ENCODE measurements at regions not wholly inside any gene's neighbourhood (a gene's known extent, or its start where the extent isn't known, plus 50 kb on each side); places are given as distances from the start of the nearest gene placed in this dataset.

DNA sequence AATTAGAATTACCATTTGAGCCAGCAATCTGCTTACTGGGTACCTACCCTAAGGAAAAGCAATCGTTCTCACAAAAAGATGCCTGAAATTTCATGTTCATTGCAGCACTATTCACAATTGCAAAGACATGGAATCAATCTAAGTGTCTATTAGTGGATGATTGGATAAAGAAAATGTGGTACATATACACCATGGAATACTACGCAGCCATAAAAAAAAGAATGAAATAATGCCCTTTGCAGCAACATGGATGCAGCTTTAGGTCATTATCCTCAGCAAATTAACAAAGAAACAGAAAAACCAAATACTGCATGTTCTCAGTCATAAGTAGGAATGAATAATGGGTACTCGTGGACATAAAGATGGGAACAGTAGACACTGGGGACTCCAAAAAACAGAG is 89.8 kb upstream of the MAP1LC3B2 start:
- Mint-ChIP-seq H3K4me1 (peaks cover 3% of the 10 kb centered on the region), H3K27me3 (no peaks in the 10 kb centered on the region), H3K27ac (no peak overlapping the region), H3K4me3 (no peak overlapping the region), H3K36me3 (ENCODE audit: low read depth) (no peaks in the 10 kb centered on the region), H3K9me3 (peaks cover 7% of the 10 kb centered on the region)
- POLR2A ChIA-PET = no interaction called here
- DNase-seq (no peak), ATAC-seq (ENCODE audit: low read depth) (no peak)
- TF ChIP-seq, protein P1, sequence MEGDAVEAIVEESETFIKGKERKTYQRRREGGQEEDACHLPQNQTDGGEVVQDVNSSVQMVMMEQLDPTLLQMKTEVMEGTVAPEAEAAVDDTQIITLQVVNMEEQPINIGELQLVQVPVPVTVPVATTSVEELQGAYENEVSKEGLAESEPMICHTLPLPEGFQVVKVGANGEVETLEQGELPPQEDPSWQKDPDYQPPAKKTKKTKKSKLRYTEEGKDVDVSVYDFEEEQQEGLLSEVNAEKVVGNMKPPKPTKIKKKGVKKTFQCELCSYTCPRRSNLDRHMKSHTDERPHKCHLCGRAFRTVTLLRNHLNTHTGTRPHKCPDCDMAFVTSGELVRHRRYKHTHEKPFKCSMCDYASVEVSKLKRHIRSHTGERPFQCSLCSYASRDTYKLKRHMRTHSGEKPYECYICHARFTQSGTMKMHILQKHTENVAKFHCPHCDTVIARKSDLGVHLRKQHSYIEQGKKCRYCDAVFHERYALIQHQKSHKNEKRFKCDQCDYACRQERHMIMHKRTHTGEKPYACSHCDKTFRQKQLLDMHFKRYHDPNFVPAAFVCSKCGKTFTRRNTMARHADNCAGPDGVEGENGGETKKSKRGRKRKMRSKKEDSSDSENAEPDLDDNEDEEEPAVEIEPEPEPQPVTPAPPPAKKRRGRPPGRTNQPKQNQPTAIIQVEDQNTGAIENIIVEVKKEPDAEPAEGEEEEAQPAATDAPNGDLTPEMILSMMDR (IDR thresholded peaks at IDR 0.05) = no peak
- intact Hi-C loops (cut with micrococcal nuclease) = no loop called here
- CTCF ChIA-PET = no interaction called here

DNA sequence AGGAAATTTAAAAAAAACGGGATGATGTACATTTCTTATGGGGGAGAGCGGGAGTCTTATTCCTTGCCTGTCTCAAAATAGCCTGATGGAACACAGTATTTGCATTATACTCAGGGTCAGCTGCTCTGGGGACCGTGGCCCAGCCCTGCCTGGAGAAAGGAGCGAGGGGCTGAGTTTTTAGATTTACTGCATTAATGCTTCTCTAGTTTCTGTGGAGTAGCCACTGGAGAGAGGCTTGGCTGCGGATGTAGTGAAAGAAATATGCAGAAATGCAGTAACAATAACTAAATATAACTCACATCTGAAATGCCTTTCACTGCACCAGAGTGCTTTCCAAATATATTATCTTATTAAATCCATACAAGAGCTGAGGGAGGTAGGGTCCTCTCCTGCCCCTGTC is 87.6 kb upstream of the MAP1LC3B2 start:
- POLR2A ChIA-PET = no interaction called here
- H3K9me3 Mint-ChIP-seq = peaks cover 13% of the 10 kb centered on the region
- intact Hi-C loops (cut with micrococcal nuclease) = no loop called here
- no peaks in the 10 kb centered on the region for H3K27me3 Mint-ChIP-seq
- CTCF ChIA-PET = no interaction called here
- H3K4me1 Mint-ChIP-seq = peaks cover 4% of the 10 kb centered on the region
- H3K27ac Mint-ChIP-seq = no peak overlapping the region
- H3K36me3 Mint-ChIP-seq (ENCODE audit: low read depth) = no peaks in the 10 kb centered on the region
- H3K4me3 Mint-ChIP-seq = no peak overlapping the region
- no peak for DNase-seq
- TF ChIP-seq, protein P1 (IDR thresholded peaks at IDR 0.05) = no peak
- ATAC-seq (ENCODE audit: low read depth) = no peak

DNA sequence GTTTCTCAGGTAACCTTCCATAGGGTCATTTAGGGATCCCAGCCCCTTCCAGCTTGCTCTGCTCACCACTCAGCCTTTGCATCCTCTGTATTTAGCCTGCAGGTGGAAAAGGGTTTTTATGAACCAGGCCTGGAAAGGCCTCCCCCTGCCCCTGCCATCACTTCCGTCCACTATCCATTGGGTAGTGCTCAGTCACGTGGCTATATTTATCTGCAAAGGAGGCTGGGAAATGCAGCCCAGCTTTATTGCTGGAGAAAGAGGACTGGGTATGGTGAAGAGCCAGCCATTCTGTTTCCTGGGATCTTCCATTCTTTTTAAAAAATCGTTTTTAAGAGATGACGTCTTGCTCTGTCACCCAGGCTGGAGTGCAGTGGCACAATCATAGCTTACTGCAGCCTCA is 87.0 kb upstream of the MAP1LC3B2 start:
- CTCF ChIA-PET = no interaction called here
- H3K4me1 Mint-ChIP-seq = peaks cover 4% of the 10 kb centered on the region
- DNase-seq (no peak), ATAC-seq (ENCODE audit: low read depth) (no peak)
- H3K27me3 Mint-ChIP-seq = no peaks in the 10 kb centered on the region
- TF ChIP-seq, protein P1 (IDR thresholded peaks at IDR 0.05) = no peak
- POLR2A ChIA-PET = no interaction called here
- H3K27ac Mint-ChIP-seq = no peak overlapping the region
- no peak overlapping the region for H3K4me3 Mint-ChIP-seq
- H3K9me3 Mint-ChIP-seq = peaks cover 16% of the 10 kb centered on the region
- intact Hi-C loops (cut with micrococcal nuclease) = no loop called here
- H3K36me3 Mint-ChIP-seq (ENCODE audit: low read depth) = peaks cover 2% of the 10 kb centered on the region

DNA sequence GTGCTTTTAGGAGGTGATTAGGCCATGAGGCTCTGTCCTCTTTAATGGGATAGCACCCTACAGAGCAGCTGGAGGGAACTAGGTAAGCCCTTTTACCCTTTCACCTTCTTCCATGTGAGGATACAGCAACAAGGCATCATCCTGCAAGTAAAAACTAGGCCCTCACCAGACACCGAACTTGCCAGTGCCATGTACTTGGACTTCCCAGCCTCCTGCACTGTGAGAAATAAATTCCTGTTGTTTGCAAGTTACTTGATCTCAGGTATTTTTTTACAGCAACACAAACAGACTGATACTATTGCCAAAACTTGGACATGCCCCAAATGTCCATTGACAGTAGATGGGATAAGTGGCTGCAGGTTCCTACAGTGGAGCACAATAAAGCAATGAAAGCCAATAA is 85.8 kb upstream of the MAP1LC3B2 start:
- no peaks in the 10 kb centered on the region for H3K27me3 Mint-ChIP-seq
- DNase-seq = no peak
- H3K9me3 Mint-ChIP-seq = peaks cover 16% of the 10 kb centered on the region
- ATAC-seq (ENCODE audit: low read depth) = no peak
- H3K4me3 Mint-ChIP-seq = no peak overlapping the region
- POLR2A ChIA-PET = no interaction called here
- H3K27ac Mint-ChIP-seq = no peak overlapping the region
- peaks cover 4% of the 10 kb centered on the region for H3K4me1 Mint-ChIP-seq
- CTCF ChIA-PET = no interaction called here
- intact Hi-C loops (cut with micrococcal nuclease) = no loop called here
- peaks cover 2% of the 10 kb centered on the region for H3K36me3 Mint-ChIP-seq (ENCODE audit: low read depth)
- TF ChIP-seq, protein P1 (IDR thresholded peaks at IDR 0.05) = no peak

DNA sequence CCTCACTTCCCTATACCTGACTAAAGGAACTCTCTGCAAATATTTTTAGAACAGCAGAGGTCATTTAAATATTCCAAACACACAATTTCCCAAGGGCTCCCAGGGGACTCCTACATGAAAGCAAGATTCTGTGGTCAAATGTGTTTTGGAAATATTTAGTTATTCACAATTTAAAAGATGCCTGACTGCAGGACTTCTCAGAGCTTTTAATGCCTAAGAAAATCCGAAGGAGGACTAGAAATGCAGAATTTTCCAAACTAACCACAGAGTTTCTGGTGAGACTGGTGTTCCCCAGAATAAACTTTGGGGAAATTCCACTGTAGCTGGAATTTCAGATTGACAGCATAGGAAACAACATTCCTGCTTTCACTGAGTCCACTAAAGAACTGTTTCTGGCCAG is 84.8 kb upstream of the MAP1LC3B2 start:
- DNase-seq (no peak), ATAC-seq (ENCODE audit: low read depth) (no peak)
- TF ChIP-seq, protein P1 (IDR thresholded peaks at IDR 0.05) = no peak
- POLR2A ChIA-PET = no interaction called here
- intact Hi-C loops (cut with micrococcal nuclease) = no loop called here
- Mint-ChIP-seq H3K4me1 (peaks cover 4% of the 10 kb centered on the region), H3K27me3 (no peaks in the 10 kb centered on the region), H3K4me3 (no peak overlapping the region), H3K9me3 (peaks cover 16% of the 10 kb centered on the region), H3K36me3 (ENCODE audit: low read depth) (peaks cover 2% of the 10 kb centered on the region), H3K27ac (no peak overlapping the region)
- CTCF ChIA-PET = no interaction called here

Data from activated B cell treated with CpG ODN at 0.5 μM for 24 hours (primary cell).